ENCODE measurements at regions not wholly inside any gene's neighbourhood (a gene's known extent, or its start where the extent isn't known, plus 50 kb on each side); places are given as distances from the start of the nearest gene placed in this dataset.

GRCh38 chr10:28243923-28244322, 58.9 kb downstream of the MPP7 start:
- no peak for TF ChIP-seq GATA3 (IDR thresholded peaks at IDR 0.05; ENCODE audit: low read depth, low read length)
- TF ChIP-seq GATA2 (IDR thresholded peaks at IDR 0.05; ENCODE audit: low read depth, low read length): no peak
